ENCODE measurements at regions not wholly inside any gene's neighbourhood (a gene's known extent, or its start where the extent isn't known, plus 50 kb on each side); places are given as distances from the start of the nearest gene placed in this dataset.

- Histone ChIP-seq H3K36me3 (ENCODE audit: control insufficient read depth in 2 of 2, extremely low read depth in 1 of 2, insufficient read depth in 2 of 2, low read length in 2 of 2) (no peaks in the 10 kb centered on the region), H3K4me3 (replicated peaks in 1 of 3; ENCODE audit: insufficient read depth in 1 of 3, low read depth in 1 of 3, low read length in 3 of 3) (no peak overlapping the region), H3K9me3 (replicated peaks; ENCODE audit: control insufficient read depth, insufficient read depth, low read length) (no peaks in the 10 kb centered on the region), H3K9me1 (replicated peaks; ENCODE audit: control insufficient read depth, extremely low read depth, insufficient read depth, low read length) (no peaks in the 10 kb centered on the region), H3K9ac (replicated peaks; ENCODE audit: extremely low read depth, insufficient read depth, low read length) (no peak overlapping the region), H2AFZ (ENCODE audit: low read depth, low read length) (no peak overlapping the region), H3K27ac (ENCODE audit: insufficient read depth, low read depth, low read length) (no peak overlapping the region), H3K4me2 (ENCODE audit: insufficient read depth, low read length) (no peak overlapping the region), H3K27me3 (ENCODE audit: control insufficient read depth in 2 of 2, insufficient read depth in 2 of 2, low read length in 2 of 2) (no peaks in the 10 kb centered on the region), H3K79me2 (ENCODE audit: control insufficient read depth, insufficient read depth, low read length) (no peaks in the 10 kb centered on the region), H4K20me1 (replicated peaks; ENCODE audit: control insufficient read depth, extremely low read depth, insufficient read depth, low read length) (no peaks in the 10 kb centered on the region), H3K4me1 (ENCODE audit: control insufficient read depth, extremely low read depth, insufficient read depth, low read length) (no peaks in the 10 kb centered on the region)
- BruUV-seq (replicated peaks) = no TSS peak
- DNase-seq (ENCODE audit: low read depth, low spot score) (no peak), FAIRE-seq (no peak)
- POLR2A ChIA-PET = no interaction called here
- dilution Hi-C loops (cut with MboI; ENCODE audit: extremely low pct_ligation_motif_present, low sequenced_read_pairs) = no loop called here
- TF ChIP-seq MAX (IDR thresholded peaks at IDR 0.05; ENCODE audit: insufficient read depth, insufficient read length) = no peak
- no peak for TF ChIP-seq FOS (IDR thresholded peaks at IDR 0.05; ENCODE audit: borderline replicate concordance, insufficient read depth, low read length)
- TF ChIP-seq POLR2A (IDR thresholded peaks at IDR 0.05; ENCODE audit: low read depth, low read length) = no peak
- TF ChIP-seq POLR2AphosphoS5 (IDR thresholded peaks at IDR 0.05; ENCODE audit: insufficient read depth, low read depth, low read length) = no peak
- TF ChIP-seq MYC (IDR thresholded peaks at IDR 0.05; ENCODE audit: low read depth, low read length) = no peak
- TF ChIP-seq, protein P1, sequence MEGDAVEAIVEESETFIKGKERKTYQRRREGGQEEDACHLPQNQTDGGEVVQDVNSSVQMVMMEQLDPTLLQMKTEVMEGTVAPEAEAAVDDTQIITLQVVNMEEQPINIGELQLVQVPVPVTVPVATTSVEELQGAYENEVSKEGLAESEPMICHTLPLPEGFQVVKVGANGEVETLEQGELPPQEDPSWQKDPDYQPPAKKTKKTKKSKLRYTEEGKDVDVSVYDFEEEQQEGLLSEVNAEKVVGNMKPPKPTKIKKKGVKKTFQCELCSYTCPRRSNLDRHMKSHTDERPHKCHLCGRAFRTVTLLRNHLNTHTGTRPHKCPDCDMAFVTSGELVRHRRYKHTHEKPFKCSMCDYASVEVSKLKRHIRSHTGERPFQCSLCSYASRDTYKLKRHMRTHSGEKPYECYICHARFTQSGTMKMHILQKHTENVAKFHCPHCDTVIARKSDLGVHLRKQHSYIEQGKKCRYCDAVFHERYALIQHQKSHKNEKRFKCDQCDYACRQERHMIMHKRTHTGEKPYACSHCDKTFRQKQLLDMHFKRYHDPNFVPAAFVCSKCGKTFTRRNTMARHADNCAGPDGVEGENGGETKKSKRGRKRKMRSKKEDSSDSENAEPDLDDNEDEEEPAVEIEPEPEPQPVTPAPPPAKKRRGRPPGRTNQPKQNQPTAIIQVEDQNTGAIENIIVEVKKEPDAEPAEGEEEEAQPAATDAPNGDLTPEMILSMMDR (IDR thresholded peaks at IDR 0.05; ENCODE audit: extremely low read depth in 1 of 2, insufficient read depth in 1 of 2, low read depth in 1 of 2, low read length in 2 of 2) = no peak
- TF ChIP-seq EZH2 (IDR thresholded peaks at IDR 0.05; ENCODE audit: borderline replicate concordance, low read depth, low read length, severe bottlenecking) = no peak
- TF ChIP-seq JUN (IDR thresholded peaks at IDR 0.05; ENCODE audit: borderline replicate concordance, insufficient read depth, insufficient read length, low read depth) = no peak
- TF ChIP-seq GATA2 (IDR thresholded peaks at IDR 0.05; ENCODE audit: insufficient read depth, insufficient read length, low read depth, low read length) = no peak
- intact Hi-C loops (cut with micrococcal nuclease) = no loop called here
- CTCF ChIA-PET = no interaction called here
Measured at GRCh38 chr5:167348980-167349379, 942.5 kb upstream of the WWC1 start.

Data from endothelial cell of umbilical vein (primary cell).